Natural killer cell (primary cell): ENCODE measurements at regions not wholly inside any gene's neighbourhood (a gene's known extent, or its start where the extent isn't known, plus 50 kb on each side); places are given as distances from the start of the nearest gene placed in this dataset.
"Not testable (repeated sequence)": the region's sequence is repeated elsewhere in the genome, so short reads cannot be mapped to it uniquely, and the experiment has no call there.

Source experiments
- ATAC-seq, 3 donors: fragments of 150-1000 bp in 2 of 3; fragments of 200-7000 bp in 1 of 3; cut with Tn5 transposase; 1 replicate in 1 of 3; 2 replicates in 2 of 3; pipeline ENCODE4 v1.10.0; 2021; ENCODE audit warnings: mild to moderate bottlenecking in 2 of 3, moderate library complexity in 2 of 3
- DNase-seq, 2 donors: peaks; one replicate each; pipeline versions ENCODE4 v3.0.0 to v3.0.0-alpha.2; 2013 to 2021; ENCODE audit warnings: mixed read lengths in 1 of 2
- H3K27ac ChIP-seq: one replicate; pipeline ENCODE4 v1.5.1; 2013; ENCODE audit warnings: mild to moderate bottlenecking, low read length
- H3K27me3 ChIP-seq: one replicate; pipeline ENCODE4 v1.6.1; 2013; ENCODE audit warnings: low read length; ENCODE audit not compliant: control insufficient read depth, insufficient read depth
- H3K36me3 ChIP-seq: one replicate; pipeline ENCODE4 v1.6.1; 2013; ENCODE audit warnings: low read length; ENCODE audit not compliant: control insufficient read depth, insufficient read depth
- H3K4me1 ChIP-seq: one replicate; pipeline ENCODE4 v1.6.1; 2013; ENCODE audit warnings: low read length; ENCODE audit not compliant: control insufficient read depth, insufficient read depth
- H3K4me3 ChIP-seq: one replicate; pipeline ENCODE4 v1.5.1; 2013; ENCODE audit warnings: low read length
- H3K9me3 ChIP-seq: one replicate; pipeline ENCODE4 v1.6.1; 2013; ENCODE audit warnings: low read length; ENCODE audit not compliant: control insufficient read depth, insufficient read depth
- H3K27ac Mint-ChIP-seq, 2 donors: one replicate each; pipeline ENCODE4 v1.8.0; 2022; ENCODE audit warnings: mild to moderate bottlenecking in 2 of 2, mixed read lengths in 2 of 2, moderate library complexity in 1 of 2
- H3K27me3 Mint-ChIP-seq, 2 donors: one replicate each; pipeline ENCODE4 v1.8.0; 2022; ENCODE audit warnings: low read depth in 2 of 2, mixed read lengths in 2 of 2
- H3K36me3 Mint-ChIP-seq: one replicate; pipeline ENCODE4 v1.8.0; 2022; ENCODE audit warnings: mixed read lengths
- H3K4me1 Mint-ChIP-seq, 2 donors: one replicate each; pipeline ENCODE4 v1.8.0; 2022; ENCODE audit warnings: mixed read lengths in 2 of 2
- H3K4me3 Mint-ChIP-seq: one replicate; pipeline ENCODE4 v1.8.0; 2022; ENCODE audit warnings: mild to moderate bottlenecking, moderate library complexity, mixed read lengths
- H3K9me3 Mint-ChIP-seq, 2 donors: one replicate each; pipeline ENCODE4 v1.8.0; 2022; ENCODE audit warnings: mixed read lengths in 2 of 2
- WGBS: methylation state at CpG from one replicate; pipeline ENCODE4 v1.1.7; 2013; ENCODE audit warnings: missing lambda C conversion rate; ENCODE audit not compliant: insufficient coverage; 5-methylcytosine and 5-hydroxymethylcytosine counted together
- intact Hi-C: fragments of 100-400 bp; cut with micrococcal nuclease; formaldehyde crosslinking; loops from one replicate; pipeline ENCODE4 v1.14.2; 2022
- TF ChIP-seq, protein P1 (sequence below): fragments of 200-600 bp; IDR thresholded peaks from one replicate; pipeline ENCODE4 v1.8.0; 2022; ENCODE audit warnings: antibody characterized with exemption

GRCh38 chr13:70758932-70759331 is 650.7 kb upstream of the KLHL1 start:
- H3K27me3 Mint-ChIP-seq = no peaks in the 10 kb centered on the region
- DNase-seq (no peak), ATAC-seq (no peak)
- intact Hi-C loops = no loop called here
- Histone ChIP-seq H3K4me3 (no peak overlapping the region), H3K9me3 (no peaks in the 10 kb centered on the region), H3K27me3 (no peaks in the 10 kb centered on the region), H3K27ac (no peak overlapping the region), H3K36me3 (no peaks in the 10 kb centered on the region), H3K4me1 (no peaks in the 10 kb centered on the region)
- H3K4me3 Mint-ChIP-seq = no peak overlapping the region
- H3K4me1 Mint-ChIP-seq = no peaks in the 10 kb centered on the region
- peaks cover 4 to 13% of the 10 kb centered on the region in 2 donors for H3K9me3 Mint-ChIP-seq
- H3K27ac Mint-ChIP-seq = no peak overlapping the region
- 80% methylated on average over 1 of the region's 4 CpGs for WGBS
- H3K36me3 Mint-ChIP-seq = no peaks in the 10 kb centered on the region
- TF ChIP-seq, protein P1, sequence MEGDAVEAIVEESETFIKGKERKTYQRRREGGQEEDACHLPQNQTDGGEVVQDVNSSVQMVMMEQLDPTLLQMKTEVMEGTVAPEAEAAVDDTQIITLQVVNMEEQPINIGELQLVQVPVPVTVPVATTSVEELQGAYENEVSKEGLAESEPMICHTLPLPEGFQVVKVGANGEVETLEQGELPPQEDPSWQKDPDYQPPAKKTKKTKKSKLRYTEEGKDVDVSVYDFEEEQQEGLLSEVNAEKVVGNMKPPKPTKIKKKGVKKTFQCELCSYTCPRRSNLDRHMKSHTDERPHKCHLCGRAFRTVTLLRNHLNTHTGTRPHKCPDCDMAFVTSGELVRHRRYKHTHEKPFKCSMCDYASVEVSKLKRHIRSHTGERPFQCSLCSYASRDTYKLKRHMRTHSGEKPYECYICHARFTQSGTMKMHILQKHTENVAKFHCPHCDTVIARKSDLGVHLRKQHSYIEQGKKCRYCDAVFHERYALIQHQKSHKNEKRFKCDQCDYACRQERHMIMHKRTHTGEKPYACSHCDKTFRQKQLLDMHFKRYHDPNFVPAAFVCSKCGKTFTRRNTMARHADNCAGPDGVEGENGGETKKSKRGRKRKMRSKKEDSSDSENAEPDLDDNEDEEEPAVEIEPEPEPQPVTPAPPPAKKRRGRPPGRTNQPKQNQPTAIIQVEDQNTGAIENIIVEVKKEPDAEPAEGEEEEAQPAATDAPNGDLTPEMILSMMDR = no peak

GRCh38 chr13:70756088-70756487 is 647.8 kb upstream of the KLHL1 start:
- H3K4me1 Mint-ChIP-seq = no peaks in the 10 kb centered on the region
- H3K4me1 ChIP-seq = no peaks in the 10 kb centered on the region
- peaks cover 4 to 16% of the 10 kb centered on the region in 2 donors for H3K9me3 Mint-ChIP-seq
- no peak for DNase-seq
- no peaks in the 10 kb centered on the region for H3K27me3 ChIP-seq
- H3K27ac Mint-ChIP-seq = no peak overlapping the region
- no peak overlapping the region for H3K4me3 Mint-ChIP-seq
- no peaks in the 10 kb centered on the region for H3K36me3 ChIP-seq
- no peak overlapping the region for H3K4me3 ChIP-seq
- H3K9me3 ChIP-seq = no peaks in the 10 kb centered on the region
- no peaks in the 10 kb centered on the region for H3K27me3 Mint-ChIP-seq
- TF ChIP-seq, protein P1 = no peak
- H3K36me3 Mint-ChIP-seq = no peaks in the 10 kb centered on the region
- intact Hi-C loops = no loop called here
- ATAC-seq = no peak
- H3K27ac ChIP-seq = no peak overlapping the region

DNA sequence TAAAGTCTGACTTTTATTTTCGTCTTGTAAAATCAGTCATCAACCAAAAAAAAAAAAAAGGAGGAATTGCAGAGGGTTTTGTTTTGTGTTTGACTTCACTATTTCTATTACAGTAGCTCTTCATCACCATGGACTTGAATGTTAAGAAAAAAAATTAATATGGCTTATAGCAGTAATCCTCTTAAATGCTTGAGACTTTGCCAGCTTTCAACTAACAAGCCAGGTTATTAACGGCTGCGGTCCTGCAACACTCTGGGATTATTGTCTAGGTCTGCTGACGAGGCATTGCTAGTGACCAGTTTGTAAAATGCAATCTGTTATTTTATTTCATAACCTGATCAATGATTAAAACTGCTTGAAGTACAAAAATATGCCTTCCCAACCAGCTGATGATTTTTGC is 647.2 kb upstream of the KLHL1 start:
- H3K36me3 ChIP-seq = no peaks in the 10 kb centered on the region
- Mint-ChIP-seq H3K27ac (no peak overlapping the region), H3K36me3 (no peaks in the 10 kb centered on the region), H3K4me3 (no peak overlapping the region), H3K27me3 (no peaks in the 10 kb centered on the region), H3K4me1 (no peaks in the 10 kb centered on the region), H3K9me3 (peaks cover 6 to 18% of the 10 kb centered on the region in 2 donors)
- no peaks in the 10 kb centered on the region for H3K4me1 ChIP-seq
- no peak overlapping the region for H3K4me3 ChIP-seq
- ATAC-seq (no peak), DNase-seq (no peak)
- 78% methylated on average over 3 of the region's 4 CpGs for WGBS
- no peak overlapping the region for H3K27ac ChIP-seq
- H3K9me3 ChIP-seq = no peaks in the 10 kb centered on the region
- TF ChIP-seq, protein P1 = no peak
- H3K27me3 ChIP-seq = no peaks in the 10 kb centered on the region
- intact Hi-C loops = no loop called here

GRCh38 chr13:70747262-70747661 is 639.0 kb upstream of the KLHL1 start:
- peaks cover 3% of the 10 kb centered on the region for H3K9me3 ChIP-seq

GRCh38 chr13:70746469-70746868 is 638.2 kb upstream of the KLHL1 start:
- peaks cover 10 to 24% of the 10 kb centered on the region in 2 donors for H3K9me3 Mint-ChIP-seq
- H3K36me3 ChIP-seq, DNase-seq, H3K4me1 ChIP-seq, ATAC-seq, H3K27ac Mint-ChIP-seq, intact Hi-C loops, H3K27ac ChIP-seq, H3K4me1 Mint-ChIP-seq, H3K4me3 Mint-ChIP-seq, H3K9me3 ChIP-seq, H3K36me3 Mint-ChIP-seq, H3K27me3 ChIP-seq, H3K27me3 Mint-ChIP-seq, H3K4me3 ChIP-seq: not testable (repeated sequence)
- WGBS = 98% methylated on average over 6 of the region's 6 CpGs

More at GRCh38 chr13:70747262-70747661, 639.0 kb upstream of the KLHL1 start:
- TF ChIP-seq, protein P1 = no peak
- Mint-ChIP-seq H3K27me3 (no peaks in the 10 kb centered on the region), H3K4me1 (no peaks in the 10 kb centered on the region), H3K36me3 (no peaks in the 10 kb centered on the region), H3K9me3 (peaks cover 7 to 27% of the 10 kb centered on the region in 2 donors), H3K27ac (no peak overlapping the region), H3K4me3 (no peak overlapping the region)
- no peak for ATAC-seq
- Histone ChIP-seq H3K4me3 (no peak overlapping the region), H3K27ac (no peak overlapping the region), H3K36me3 (no peaks in the 10 kb centered on the region), H3K4me1 (no peaks in the 10 kb centered on the region), H3K27me3 (no peaks in the 10 kb centered on the region)
- no peak for DNase-seq
- intact Hi-C loops = no loop called here
